HepG2 (cell line): ENCODE measurements at regions not wholly inside any gene's neighbourhood (a gene's known extent, or its start where the extent isn't known, plus 50 kb on each side); places are given as distances from the start of the nearest gene placed in this dataset.

Experiments used
- ATAC-seq: fragments of 200-7000 bp; cut with Tn5 transposase; 3 replicates; pipeline ENCODE4 v1.9.1; 2020; ENCODE audit warnings: mild to moderate bottlenecking, moderate library complexity
- BruUV-seq: library from RNA; stranded (reverse); fragments of 400-500 nt; replicated peaks from 2 replicates; lab custom pipeline; 2021; lab: Mats Ljungman, UMichigan
- CTCF ChIA-PET: fragments of 300-600 bp; formaldehyde crosslinking; extraction: SDS; loops from one replicate; lab custom pipeline; 2021; ENCODE audit warnings: low total read pairs, inconsistent platforms, low intra/inter-chr PET ratio; lab: Yijun Ruan, JAX
- POLR2A ChIA-PET: fragments of 350-600 bp; sonication (Branson Sonifier 250); formaldehyde crosslinking; loops from one replicate; lab custom pipeline; 2020; ENCODE audit warnings: antibody characterized with exemption, inconsistent platforms; lab: Yijun Ruan, JAX
- DNase-seq: peaks from one replicate; pipeline ENCODE4 v3.0.0-alpha.2; 2015; ENCODE audit warnings: low spot score
- FAIRE-seq: peaks from 3 replicates; lab custom pipeline; 2011; peaks lifted over from hg19 to GRCh38; lab: Jason Lieb, UNC
- H2AFZ ChIP-seq: one replicate; pipeline ENCODE4 v1.6.1; 2011; ENCODE audit warnings: low read length, inconsistent platforms
- H3K27ac ChIP-seq: fragments of 300-600 bp; 3 replicates; pipeline ENCODE4 v1.8.0; 2011; ENCODE audit warnings: mixed run types, mild to moderate bottlenecking, mixed read lengths, low read length, inconsistent platforms; ENCODE audit not compliant: insufficient read depth; ENCODE audit errors: extremely low read length
- H3K27me3 ChIP-seq, 2 experiments: fragments of 200-600 bp in 1 of 2; 2 replicates in 1 of 2; 3 replicates in 1 of 2; pipeline versions ENCODE4 v1.6.0 to v1.8.0; 2011; ENCODE audit warnings: low read length in 2 of 2, mild to moderate bottlenecking in 2 of 2, moderate library complexity in 2 of 2, inconsistent platforms in 1 of 2; ENCODE audit not compliant: insufficient read depth in 2 of 2, control insufficient read depth in 1 of 2
- H3K36me3 ChIP-seq, 2 experiments: fragments of 200-600 bp in 1 of 2; replicated peaks in 1 of 2; 2 replicates in 1 of 2; 3 replicates in 1 of 2; pipeline versions ENCODE4 v1.5.1 to v1.8.0; 2011; ENCODE audit warnings: low read length in 2 of 2, inconsistent platforms in 1 of 2; ENCODE audit not compliant: insufficient read depth in 2 of 2, control insufficient read depth in 1 of 2
- H3K4me1 ChIP-seq: 2 replicates; pipeline ENCODE4 v1.5.1; 2012; ENCODE audit warnings: low read length, inconsistent platforms; ENCODE audit not compliant: insufficient read depth
- H3K4me2 ChIP-seq: 2 replicates; pipeline ENCODE4 v1.6.0; 2011; ENCODE audit warnings: low read depth, low read length, inconsistent platforms
- H3K4me3 ChIP-seq, 3 experiments: fragments of 200-600 bp in 1 of 3; sonication (generic), shearing (Covaris generic) in 1 of 3; replicated peaks in 1 of 3; 2 replicates each; pipeline ENCODE4 v1.5.1; 2011 to 2016; ENCODE audit warnings: low read length in 3 of 3, inconsistent platforms in 2 of 3, low read depth in 2 of 3, mild to moderate bottlenecking in 2 of 3, control low read depth in 1 of 3, mixed read lengths in 1 of 3; ENCODE audit not compliant: insufficient read depth in 1 of 3
- H3K79me2 ChIP-seq: one replicate; pipeline ENCODE4 v1.6.1; 2011; ENCODE audit warnings: low read length, inconsistent platforms; ENCODE audit not compliant: insufficient read depth
- H3K9ac ChIP-seq: 2 replicates; pipeline ENCODE4 v1.6.0; 2011; ENCODE audit warnings: mild to moderate bottlenecking, low read depth, low read length, inconsistent platforms; ENCODE audit not compliant: insufficient read depth
- H3K9me3 ChIP-seq: 2 replicates; pipeline ENCODE4 v1.5.1; 2012; ENCODE audit warnings: mild to moderate bottlenecking, low read length
- H4K20me1 ChIP-seq: 2 replicates; pipeline ENCODE4 v1.6.0; 2011; ENCODE audit warnings: inconsistent platforms, mild to moderate bottlenecking, low read length, moderate library complexity; ENCODE audit not compliant: insufficient read depth
- AFF4 ChIP-seq: sonication (generic); formaldehyde crosslinking; IDR thresholded peaks from 2 replicates; pipeline ENCODE4 v1.4.0; 2020; ENCODE audit warnings: missing genetic modification reagents
- MEIS1 ChIP-seq: sonication (generic); formaldehyde crosslinking; IDR thresholded peaks from 2 replicates; pipeline ENCODE4 v1.9.0; 2021; ENCODE audit warnings: mild to moderate bottlenecking, missing genetic modification reagents, moderate library complexity, borderline replicate concordance
- NFIB ChIP-seq: sonication (generic); formaldehyde crosslinking; IDR thresholded peaks from 2 replicates; pipeline ENCODE4 v1.9.0; 2021; ENCODE audit warnings: missing genetic modification reagents, mild to moderate bottlenecking, borderline replicate concordance
- ONECUT2 ChIP-seq: sonication (generic); formaldehyde crosslinking; IDR thresholded peaks from 2 replicates; pipeline ENCODE4 v1.4.0; 2020; ENCODE audit warnings: missing genetic modification reagents
- SP140L ChIP-seq: sonication (generic); formaldehyde crosslinking; IDR thresholded peaks from 2 replicates; pipeline ENCODE4 v1.4.0; 2020; ENCODE audit warnings: missing genetic modification reagents, borderline replicate concordance
- ZBTB49 ChIP-seq: sonication (generic); formaldehyde crosslinking; IDR thresholded peaks from 2 replicates; pipeline ENCODE4 v1.4.0; 2020; ENCODE audit warnings: missing genetic modification reagents, borderline replicate concordance
- ZNF614 ChIP-seq: IDR thresholded peaks from 2 replicates; pipeline ENCODE4 v1.6.1; 2018; ENCODE audit warnings: missing biosample characterization, missing genetic modification reagents, inconsistent platforms, borderline replicate concordance
- ZNF713 ChIP-seq: sonication (generic); formaldehyde crosslinking; IDR thresholded peaks from 2 replicates; pipeline ENCODE4 v1.4.0; 2020; ENCODE audit warnings: mild to moderate bottlenecking, missing genetic modification reagents
- ZSCAN29 ChIP-seq: sonication (generic); formaldehyde crosslinking; conservative IDR thresholded peaks from 2 replicates; pipeline ENCODE4 v1.4.0; 2020; ENCODE audit warnings: mild to moderate bottlenecking, missing genetic modification reagents
- WGBS: methylation state at CpG from one replicate; pipeline ENCODE4 v1.1.6; 2017; ENCODE audit warnings: low lambda C conversion rate; 5-methylcytosine and 5-hydroxymethylcytosine counted together
- in situ Hi-C: cut with HindIII; loops from 2 replicates; pipeline ENCODE4 v1.10.0; 2017; ENCODE audit warnings: low pct_unique_long_range_greater_than_20kb; ENCODE audit not compliant: extremely low pct_ligation_motif_present
- intact Hi-C: fragments of 100-400 bp; cut with micrococcal nuclease; formaldehyde crosslinking; loops from one replicate; pipeline ENCODE4 v1.10.0; 2022; ENCODE audit not compliant: unreplicated experiment

- CTCF ChIA-PET, result no interaction called here
- H2AFZ ChIP-seq, result no peak overlapping the region
- intact Hi-C loops (no loop called here), in situ Hi-C loops (no loop called here)
- POLR2A ChIA-PET, result no interaction called here
- FAIRE-seq (no peak), DNase-seq (no peak), ATAC-seq (no peak)
- H4K20me1 ChIP-seq, result no peaks in the 10 kb centered on the region
- no peaks in the 10 kb centered on the region for H3K79me2 ChIP-seq
- no peaks in the 10 kb centered on the region for H3K36me3 ChIP-seq
- BruUV-seq, result no TSS peak
- H3K27me3 ChIP-seq, result peaks cover 0 to 28% of the 10 kb centered on the region in 2 experiments; a peak in 3 of 5 replicates
- no peak overlapping the region for H3K4me2 ChIP-seq
- H3K4me3 ChIP-seq, result no peak overlapping the region
- WGBS, result 10% methylated on average over 4 of the region's 4 CpGs
- TF ChIP-seq ZNF614 (CRISPR knock-in tag), result no peak
- TF ChIP-seq MEIS1 (CRISPR knock-in tag), result no peak
- TF ChIP-seq SP140L (CRISPR knock-in tag), result no peak
- TF ChIP-seq ZSCAN29 (CRISPR knock-in tag), result no peak
- no peak for TF ChIP-seq ZBTB49 (CRISPR knock-in tag)
- no peak for TF ChIP-seq ZNF713 (CRISPR knock-in tag)
- H3K4me1 ChIP-seq, result no peaks in the 10 kb centered on the region
- H3K9me3 ChIP-seq, result no peaks in the 10 kb centered on the region
- H3K27ac ChIP-seq, result no peak overlapping the region
- H3K9ac ChIP-seq, result no peak overlapping the region
These were observed 284.3 kb downstream of the SKAP2 start for GRCh38 chr7:26580064-26580591.

GRCh38 chr7:26580711-26581110 lies 283.7 kb downstream of the SKAP2 start:
- H3K27me3 ChIP-seq, result peaks cover 0 to 32% of the 10 kb centered on the region in 2 experiments; a peak in 4 of 5 replicates
- TF ChIP-seq NFIB (CRISPR knock-in tag) (no peak), ONECUT2 (CRISPR knock-in tag) (no peak), AFF4 (CRISPR knock-in tag) (no peak)
- H3K9ac ChIP-seq, result no peak overlapping the region
- H2AFZ ChIP-seq, result no peak overlapping the region
- ATAC-seq (no peak), FAIRE-seq (no peak), DNase-seq (no peak)
- H3K27ac ChIP-seq, result no peak overlapping the region
- CTCF ChIA-PET, result no interaction called here
- WGBS, result 41% methylated on average over 4 of the region's 4 CpGs
- no peaks in the 10 kb centered on the region for H3K4me1 ChIP-seq
- no TSS peak for BruUV-seq
- H4K20me1 ChIP-seq, result no peaks in the 10 kb centered on the region
- no peaks in the 10 kb centered on the region for H3K36me3 ChIP-seq
- no peaks in the 10 kb centered on the region for H3K9me3 ChIP-seq
- H3K4me3 ChIP-seq, result no peak overlapping the region
- intact Hi-C loops (no loop called here), in situ Hi-C loops (no loop called here)
- no peaks in the 10 kb centered on the region for H3K79me2 ChIP-seq
- no peak overlapping the region for H3K4me2 ChIP-seq
- POLR2A ChIA-PET, result no interaction called here
